HG02610 (cell line): ENCODE measurements at regions not wholly inside any gene's neighbourhood (a gene's known extent, or its start where the extent isn't known, plus 50 kb on each side); places are given as distances from the start of the nearest gene placed in this dataset.

Experiments used
- ATAC-seq: cut with Tn5 transposase; IDR thresholded peaks from one replicate; pipeline ENCODE4 v1.9.1; 2021; ENCODE audit warnings: mild to moderate bottlenecking, moderate library complexity; ENCODE audit not compliant: unreplicated experiment

DNA sequence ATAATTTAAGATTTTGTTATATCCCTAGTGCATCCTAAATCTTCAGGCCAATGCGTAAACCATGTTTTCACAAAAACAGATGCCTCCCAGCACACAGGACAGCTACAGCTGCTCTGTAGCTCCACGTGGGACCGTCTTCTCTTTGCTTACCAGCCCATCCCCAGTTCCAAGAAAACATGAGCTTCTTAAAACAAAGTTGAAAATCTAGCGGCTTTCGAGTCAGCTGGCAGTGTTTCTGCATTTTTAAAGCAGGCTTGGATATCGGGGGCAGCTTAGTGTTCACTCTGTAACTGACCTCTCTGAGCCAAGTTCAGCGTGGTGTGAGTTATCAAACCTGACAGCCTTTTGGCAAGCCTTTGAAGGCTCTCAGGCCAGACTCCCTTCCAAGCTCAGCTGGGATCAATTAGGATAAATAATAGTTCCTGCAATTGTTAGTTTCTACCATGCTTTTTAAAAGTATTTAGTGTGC lies 881.5 kb downstream of the LTN1 start:
- no peak for ATAC-seq

DNA sequence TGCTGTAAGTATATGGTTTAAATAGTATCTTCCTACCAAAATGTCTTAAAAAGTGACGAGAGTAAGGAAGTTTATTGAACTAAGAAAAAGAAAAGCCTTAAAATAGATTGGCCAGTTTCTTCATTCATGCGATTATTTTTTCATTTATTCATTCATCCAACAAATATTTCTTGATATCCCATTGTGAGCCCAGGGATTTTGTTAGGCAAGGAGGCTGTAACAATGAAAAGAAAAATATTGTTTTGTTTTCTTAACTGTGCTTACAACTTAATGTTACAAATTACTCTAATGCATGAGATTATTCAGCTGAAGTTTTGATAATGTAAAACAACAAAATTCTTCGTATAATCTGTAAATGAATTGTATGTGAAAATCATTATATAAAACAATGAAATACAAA lies 882.0 kb downstream of the LTN1 start:
- ATAC-seq: no peak

DNA sequence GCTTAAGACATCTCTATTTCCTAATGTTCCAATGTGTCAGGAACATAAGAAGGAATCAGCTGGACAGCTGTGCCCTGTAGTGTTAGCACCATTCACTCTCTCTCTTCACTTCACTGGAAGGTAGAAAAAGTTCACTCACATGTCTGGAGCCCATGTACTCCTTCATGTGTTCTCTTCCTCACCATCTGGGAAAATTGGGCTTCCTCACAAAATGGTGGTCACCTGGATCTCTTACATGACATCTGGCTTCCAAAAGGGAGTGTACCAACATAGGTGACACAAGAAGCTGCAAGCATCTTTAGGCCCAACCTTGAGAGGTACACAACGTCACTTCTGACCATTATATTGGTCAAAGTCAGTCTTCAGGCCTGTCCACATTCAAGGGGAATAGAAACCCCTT lies 882.6 kb downstream of the LTN1 start:
- no peak for ATAC-seq

DNA sequence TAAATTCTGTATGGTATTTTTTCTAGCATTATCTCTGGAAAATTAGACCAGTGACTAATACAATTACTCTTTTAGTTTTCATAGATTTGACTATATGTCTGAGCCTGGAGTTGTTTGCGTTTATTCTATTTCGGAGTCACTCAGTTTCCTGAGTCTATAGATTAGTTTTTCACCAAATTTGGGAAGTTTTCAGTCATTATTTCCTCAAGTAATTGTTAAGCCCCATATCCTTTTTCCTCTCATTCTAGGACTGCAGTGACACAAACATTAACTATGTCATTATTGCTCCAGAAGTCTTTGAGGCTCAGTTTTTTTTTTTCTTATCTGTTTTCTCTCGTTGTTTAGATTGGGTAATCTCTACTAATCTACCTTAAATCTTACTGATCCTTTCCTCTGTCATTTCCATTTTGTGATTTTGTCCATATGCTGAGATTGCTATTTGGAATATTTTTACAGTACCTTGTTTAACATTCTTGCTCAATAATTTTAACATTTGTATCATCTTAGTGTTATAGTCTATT lies 886.2 kb downstream of the LTN1 start:
- ATAC-seq: no peak

DNA sequence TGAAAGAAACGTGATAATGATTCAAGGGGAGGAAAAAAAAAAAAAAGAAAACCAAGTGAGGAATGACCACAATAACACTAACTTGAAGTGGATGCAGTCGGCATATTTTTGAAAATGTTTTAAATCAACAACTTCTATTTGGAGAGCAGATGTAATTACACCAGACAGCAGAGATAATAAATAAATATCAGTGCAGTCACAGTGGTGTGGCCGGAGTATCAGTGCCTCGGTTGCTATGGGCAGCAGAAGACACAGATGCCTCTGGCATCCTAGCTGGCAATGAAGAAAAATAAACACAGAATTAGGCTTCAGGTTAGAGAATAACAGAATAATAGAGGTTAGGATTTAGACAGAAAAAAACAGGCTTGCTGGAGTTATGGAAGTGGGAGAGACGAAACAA lies 888.3 kb downstream of the LTN1 start:
- no peak for ATAC-seq

DNA sequence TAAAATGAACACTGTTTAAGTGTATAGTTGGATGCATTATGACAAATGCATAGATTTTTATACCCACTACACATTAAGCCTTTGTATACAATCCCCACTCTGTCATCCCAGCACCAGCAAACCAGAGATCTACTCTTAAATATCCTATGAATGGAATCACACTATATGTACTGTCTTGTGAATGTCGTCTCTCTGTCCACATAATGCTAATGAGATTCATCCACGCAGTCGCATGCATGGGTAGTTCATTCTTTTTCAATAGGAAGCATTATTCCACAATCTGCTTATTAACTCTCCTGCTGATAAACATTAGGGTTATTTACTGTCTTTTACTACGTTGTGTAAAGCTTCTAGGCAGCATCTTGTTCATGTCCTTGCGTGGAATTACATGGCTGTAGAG lies 892.3 kb downstream of the LTN1 start:
- ATAC-seq: no peak

DNA sequence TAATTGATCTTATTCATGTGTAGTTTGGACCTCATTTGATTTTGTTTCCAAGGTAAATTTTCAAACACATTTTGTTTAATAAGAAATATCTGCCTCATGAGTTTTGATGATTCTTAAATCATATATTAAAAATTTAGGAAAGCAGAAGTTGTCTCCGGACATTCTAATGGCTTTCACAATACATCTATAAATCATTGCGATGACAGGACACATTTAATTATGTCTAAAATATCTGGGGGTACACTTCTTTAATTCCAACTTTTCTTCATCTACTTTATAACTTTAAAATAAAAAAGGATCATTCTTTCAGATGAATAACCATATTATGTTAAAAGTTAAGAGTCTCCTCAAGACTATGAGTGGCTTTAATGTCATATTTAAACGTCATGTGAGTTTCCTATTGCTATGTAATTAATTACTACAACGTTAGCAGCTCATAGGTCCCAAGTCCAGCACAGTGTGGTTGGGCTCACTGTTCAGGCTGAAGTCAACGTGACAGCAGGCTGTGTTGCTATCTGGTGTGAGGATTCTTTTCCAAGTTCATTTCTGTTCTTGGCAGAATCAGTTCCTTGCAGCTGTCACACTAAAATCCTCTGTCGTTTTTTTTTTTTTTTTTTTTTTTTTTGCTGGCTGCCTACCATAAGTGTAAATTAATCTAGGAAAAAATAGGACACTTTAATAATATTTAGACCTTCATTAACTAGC lies 893.5 kb downstream of the LTN1 start:
- no peak for ATAC-seq

DNA sequence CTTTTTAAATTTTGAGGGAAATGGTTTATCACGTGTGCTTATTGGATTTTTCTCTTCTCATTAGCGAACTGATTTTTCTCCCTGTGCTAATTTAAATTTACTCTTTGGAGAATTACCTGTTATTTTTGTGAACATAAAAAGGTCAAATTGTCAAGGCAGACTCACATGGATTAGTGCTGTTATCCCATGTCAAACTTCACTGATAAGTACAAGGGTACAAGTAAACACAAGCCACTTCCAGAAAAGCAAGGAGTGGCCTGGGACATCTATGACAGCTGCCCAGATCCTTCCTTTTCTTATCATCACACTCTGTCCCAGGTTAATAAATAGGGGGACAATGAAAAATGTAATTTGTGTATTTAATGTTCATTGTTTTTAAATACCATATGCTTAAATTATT lies 901.2 kb downstream of the LTN1 start:
- ATAC-seq: no peak

DNA sequence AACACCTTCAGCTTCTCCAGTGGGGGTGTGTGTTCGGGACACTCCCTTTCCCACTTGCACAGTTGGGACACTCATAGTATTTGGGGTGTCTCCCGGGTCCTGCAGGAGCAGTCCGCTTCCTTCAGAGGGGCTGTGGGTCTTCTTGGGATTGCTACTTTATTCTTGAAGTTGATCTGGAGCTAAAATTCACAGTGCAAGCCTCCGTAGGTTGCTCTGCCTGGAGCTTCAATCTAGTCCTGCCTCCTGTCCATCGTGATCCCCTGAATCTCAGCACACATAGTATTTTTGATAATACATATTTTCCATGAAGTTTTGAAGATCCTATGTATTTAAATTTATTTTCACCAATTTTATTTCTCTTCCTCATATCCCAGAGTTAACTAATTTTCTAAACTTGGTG lies 902.1 kb downstream of the LTN1 start:
- no peak for ATAC-seq

DNA sequence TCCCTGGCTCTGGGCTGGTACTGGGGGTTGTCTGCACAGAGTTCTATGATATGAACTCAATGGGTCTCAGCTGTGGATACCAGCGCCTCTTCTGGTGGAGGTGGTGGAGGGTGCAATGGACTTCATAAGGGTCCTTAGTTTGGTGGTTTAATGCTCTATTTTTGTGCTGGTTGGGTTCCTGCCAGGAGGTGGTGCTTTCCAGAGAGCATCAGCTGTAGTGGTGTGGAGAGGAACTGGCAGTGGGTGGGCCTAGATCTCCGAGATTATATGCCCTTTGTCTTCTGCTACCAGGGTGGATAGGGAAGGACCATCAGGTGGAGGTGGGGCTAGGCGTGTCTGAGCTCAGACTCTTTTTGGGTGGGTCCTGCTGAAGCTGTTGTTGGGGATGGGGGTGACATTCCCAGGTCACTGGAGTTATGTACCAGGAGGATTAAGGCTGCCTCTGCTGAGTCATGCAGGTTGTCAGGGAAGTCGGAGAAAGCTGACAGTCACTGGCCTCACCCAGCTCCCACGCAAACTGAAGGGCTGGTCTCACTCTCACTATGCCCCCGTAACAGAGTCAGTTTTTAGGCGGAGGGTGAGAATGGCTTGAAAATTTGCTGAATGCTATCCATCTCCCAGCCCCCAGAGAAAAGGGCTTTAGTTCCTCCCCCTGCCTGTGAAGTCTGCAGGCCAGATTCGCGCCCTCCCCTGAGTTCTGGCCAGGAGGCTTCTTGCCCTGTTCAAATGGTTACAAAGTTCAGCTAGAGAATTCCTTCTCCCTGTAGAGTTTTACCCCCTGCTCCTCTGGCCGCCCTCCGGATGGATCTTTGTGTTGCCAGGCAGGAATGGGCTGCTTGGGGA lies 902.9 kb downstream of the LTN1 start:
- no peak for ATAC-seq

DNA sequence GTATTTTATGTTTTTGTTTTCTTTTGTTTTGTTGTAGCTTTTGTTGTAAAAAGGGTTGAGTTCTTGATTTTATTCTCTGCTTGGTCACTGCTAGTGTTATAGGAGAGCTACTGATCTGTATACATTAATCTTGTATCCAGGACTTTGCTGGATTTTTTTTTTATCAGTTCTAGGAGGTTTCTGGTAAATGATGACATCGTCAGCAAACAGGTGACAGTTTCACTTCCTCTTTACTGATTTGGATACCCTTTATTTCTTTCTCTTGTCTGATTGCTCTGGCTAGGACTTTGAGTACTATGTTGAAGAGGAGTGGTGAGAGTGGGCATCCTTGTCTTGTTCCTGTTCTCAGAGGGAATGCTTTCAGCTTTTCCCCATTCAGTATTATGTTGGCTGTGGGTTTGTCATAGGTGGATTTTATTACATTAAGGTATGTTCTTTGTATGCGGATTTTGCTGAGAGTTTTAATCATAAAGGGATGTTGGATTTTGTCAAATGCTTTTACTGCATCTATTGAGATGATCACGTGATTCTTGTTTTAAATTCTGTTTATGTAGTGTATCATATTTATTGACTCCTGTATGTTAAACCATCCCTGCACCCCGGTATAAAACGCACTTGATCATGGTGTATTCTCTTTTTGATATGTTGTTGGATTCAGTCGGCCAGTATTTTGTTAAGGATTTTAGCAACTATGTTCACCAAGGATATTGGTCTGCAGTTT lies 905.7 kb downstream of the LTN1 start:
- ATAC-seq: no peak

DNA sequence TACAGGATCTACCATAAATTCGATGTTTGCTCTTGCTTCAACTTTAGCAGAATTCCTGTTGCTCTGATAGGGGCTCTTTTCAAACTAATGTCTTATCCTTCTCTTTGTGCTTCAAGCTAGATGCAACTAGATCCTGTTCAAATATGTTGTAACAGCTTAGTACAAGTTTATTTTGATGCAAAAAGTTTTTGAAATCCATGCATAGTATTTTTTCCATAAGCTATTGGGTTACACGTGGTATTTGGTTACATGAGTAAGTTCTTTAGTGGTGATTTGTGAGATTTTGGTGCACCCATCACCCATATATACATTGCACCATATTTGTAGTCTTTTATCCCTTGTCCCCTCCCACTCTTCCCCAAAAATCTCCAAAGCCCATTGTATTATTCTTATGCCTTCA lies 907.7 kb downstream of the LTN1 start:
- ATAC-seq: no peak

DNA sequence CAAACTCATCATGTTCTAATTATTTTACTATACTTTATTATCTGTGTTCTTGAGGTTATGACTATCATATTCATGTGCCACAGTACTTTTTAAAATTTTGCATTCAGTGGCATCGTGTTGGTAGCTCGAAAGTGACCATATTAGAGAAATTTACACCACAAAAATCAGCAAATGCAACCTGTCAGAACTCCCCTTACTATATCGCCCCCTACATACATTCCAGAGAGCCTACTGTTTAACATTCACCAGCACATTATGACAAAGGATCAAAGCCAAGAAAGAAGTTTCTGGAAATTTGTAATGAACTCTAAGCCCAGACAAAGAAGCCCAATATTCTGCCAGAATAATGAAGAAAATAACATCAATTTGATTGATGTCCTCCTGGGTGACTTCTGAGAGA lies 909.3 kb downstream of the LTN1 start:
- no peak for ATAC-seq

DNA sequence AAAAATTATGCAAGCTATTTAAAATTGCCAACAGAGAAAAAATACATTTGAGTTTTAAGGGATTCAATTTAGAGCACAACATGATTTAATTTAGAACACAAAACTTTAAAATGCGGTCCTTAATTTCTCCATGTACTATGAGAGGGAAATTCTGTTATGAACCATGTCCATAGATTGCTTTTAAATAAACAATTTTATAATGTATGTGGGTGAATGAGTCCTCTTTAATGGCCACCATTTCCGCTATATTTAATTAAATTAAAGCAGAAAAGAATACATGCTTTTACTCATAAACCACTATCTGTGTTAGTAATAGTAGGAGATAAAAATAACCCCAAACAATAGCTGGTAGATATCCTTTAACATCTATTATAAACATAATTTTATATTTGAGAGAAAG lies 914.6 kb downstream of the LTN1 start:
- no peak for ATAC-seq

DNA sequence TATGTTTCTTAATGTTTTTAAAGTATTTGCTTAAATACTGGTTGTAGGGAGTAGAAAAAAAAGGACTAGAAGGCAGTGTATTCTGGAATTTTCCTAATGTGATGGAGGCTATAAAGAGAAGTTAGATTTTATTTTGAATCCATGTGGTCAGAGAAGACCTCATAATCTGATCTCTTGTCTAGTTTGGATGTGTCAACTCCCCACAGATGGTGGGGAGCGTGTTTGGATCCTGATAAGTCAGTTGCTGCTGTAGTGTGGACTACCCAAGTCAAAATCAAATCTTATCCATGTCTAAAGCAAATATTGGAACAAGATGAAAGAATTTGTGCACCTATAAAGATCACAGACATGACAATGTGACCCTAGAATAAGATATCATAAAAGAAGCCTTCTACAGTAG lies 918.0 kb downstream of the LTN1 start:
- no peak for ATAC-seq

DNA sequence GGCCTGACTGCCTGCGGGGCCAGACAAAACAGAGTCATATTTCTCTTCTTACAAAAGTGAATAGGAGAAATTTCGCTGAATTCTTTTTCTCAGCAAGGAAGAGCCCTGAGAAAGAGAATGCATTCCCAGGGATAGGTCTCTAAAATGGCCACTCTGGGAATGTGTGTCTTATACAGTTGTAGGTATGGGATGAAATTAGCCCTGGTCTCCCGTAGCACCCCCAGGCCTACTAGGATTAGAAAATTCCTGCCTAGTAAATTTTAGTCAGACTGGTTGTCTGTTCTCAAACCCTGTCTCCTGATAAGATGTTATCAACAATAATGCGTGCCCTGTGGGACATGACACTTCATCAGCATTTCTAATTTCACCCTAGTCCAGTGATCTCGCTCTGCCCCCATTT lies 920.1 kb downstream of the LTN1 start:
- no peak for ATAC-seq

DNA sequence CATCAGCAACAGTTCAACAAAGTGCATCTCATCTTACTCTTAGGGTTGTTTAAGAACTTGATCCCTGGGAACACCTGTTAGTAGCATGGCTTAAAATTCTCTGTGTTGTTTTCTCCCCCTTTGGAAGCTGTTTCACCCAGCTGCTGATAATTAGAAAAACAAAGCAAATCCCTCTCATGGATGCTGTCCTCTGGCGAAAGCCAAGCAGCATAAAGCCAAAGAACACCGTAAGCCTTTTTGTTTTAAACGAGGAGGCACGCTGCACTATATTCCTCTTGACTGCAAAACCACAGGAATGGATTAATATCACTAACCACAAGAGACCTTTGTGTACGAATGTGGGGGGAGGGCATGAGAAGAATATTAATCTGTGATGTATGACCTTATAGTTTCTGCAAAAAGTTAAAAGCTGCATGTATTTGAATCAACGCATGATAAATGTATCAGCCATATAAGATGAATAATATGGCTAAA lies 923.2 kb downstream of the LTN1 start:
- ATAC-seq: no peak

DNA sequence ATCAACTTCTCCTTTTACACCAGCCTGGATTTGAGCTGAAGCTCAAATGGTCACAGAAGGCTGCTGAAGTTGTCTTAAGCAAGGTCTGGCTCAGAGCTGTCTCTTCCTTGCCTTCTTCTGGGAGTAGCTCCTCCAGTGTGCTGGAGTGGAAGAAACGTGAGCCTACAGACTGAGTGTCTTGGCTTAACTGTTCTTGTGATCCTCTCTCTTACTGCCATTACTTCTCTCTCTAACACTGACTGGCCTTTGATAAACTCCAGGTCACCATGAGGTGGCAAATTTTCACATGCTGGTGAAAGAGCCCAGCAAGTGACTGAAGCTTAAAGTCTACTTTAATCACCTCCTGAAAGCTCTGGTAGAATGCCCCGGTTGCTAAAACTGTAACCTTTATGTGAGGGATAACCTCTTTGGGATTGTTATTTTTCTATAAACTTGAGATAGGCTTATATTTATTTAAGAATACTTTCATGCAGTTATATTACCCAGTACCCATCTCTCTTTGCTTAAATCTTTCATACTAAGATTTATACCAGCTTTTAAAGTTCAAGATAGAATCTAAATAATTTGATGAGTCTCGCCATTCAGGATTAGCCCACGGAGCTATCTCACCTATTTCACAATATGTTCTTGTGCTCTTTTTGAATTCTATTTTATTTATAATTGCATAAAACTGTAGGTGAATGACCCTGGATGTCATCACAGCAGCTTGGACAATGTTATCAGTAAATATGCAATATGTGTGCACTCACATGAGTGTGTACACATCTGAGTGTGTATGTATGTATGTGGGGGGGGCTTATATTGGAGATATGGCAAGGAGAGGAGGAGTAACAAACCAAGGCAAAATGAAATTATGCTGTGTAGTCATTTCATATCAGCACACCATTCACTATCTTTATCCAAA lies 924.0 kb downstream of the LTN1 start:
- ATAC-seq: no peak

DNA sequence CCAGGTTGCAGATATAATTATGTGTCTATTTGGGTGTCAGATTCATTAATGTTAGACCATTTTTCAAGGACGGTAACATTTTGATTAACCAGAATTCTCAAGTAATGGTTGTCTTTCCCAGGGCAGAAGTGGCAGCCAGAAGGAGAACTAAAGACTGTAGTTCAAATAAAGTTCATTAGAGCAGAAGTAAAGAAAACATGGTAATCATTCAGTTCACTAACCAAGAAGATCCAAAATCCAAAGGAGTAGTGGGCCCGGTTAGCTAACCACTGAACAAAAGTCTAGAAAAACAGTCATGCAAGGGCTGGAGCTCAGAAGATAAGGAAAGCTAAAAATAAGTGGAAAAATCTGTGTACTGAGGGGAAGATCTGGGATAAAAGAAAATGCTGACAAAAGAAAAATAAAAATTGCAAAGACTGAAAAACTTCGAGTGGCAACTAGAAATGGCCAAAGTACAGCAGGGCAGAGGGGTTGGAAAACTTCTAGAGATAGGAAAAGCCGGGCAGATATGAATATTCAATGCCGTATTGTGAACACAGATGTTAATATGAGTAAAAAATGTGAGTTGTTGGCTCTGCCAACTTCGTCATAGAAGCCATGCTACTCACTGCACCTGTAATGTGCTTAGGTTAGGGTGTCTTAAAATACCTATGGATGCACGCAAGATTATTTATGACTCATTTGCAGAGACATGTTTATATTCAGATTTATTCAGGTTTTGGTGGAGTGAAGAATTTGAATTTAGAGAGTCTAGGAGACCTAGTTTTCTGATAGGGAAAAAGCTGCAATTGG lies 925.9 kb downstream of the LTN1 start:
- no peak for ATAC-seq

DNA sequence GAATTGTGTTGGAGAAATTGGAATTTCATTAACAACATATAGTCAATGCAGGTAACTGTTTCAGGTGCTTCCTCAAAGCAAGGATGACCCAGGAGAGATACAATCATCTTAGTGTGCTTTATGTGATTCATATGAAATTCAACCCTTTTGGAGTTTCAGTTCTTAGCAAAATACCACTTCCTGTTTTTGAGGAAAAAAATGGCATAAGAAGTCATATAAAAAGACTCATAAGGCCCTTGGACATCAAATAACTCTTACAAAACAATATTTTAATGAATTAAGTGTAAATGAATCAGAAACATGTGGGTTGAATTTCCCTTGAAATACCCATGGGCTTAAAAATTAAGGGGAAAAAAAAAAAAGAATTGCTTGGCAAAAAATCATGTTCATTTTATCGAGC lies 926.6 kb downstream of the LTN1 start:
- no peak for ATAC-seq
